Small intestine (tissue), 7 donors: ENCODE measurements at regions not wholly inside any gene's neighbourhood (a gene's known extent, or its start where the extent isn't known, plus 50 kb on each side); places are given as distances from the start of the nearest gene placed in this dataset.

ENCODE experiments used
- DNase-seq, 2 donors: peaks; one replicate each; pipeline versions ENCODE4 v3.0.0 to v3.0.0-alpha.2; 2013
- FAIRE-seq: peaks from 2 replicates; lab custom pipeline; 2012; peaks lifted over from hg19 to GRCh38; lab: Jason Lieb, UNC
- H3K27ac ChIP-seq, 3 donors: one replicate each; pipeline ENCODE4 v1.5.1; 2013; ENCODE audit warnings: low read length in 2 of 3, mild to moderate bottlenecking in 2 of 3, control low read depth in 1 of 3, inconsistent platforms in 1 of 3, low read depth in 1 of 3, moderate library complexity in 1 of 3
- H3K27me3 ChIP-seq, 3 donors: one replicate each; pipeline ENCODE4 v1.6.1; 2013; ENCODE audit warnings: low read length in 3 of 3, inconsistent platforms in 1 of 3; ENCODE audit not compliant: control insufficient read depth in 3 of 3, insufficient read depth in 3 of 3
- H3K36me3 ChIP-seq, 3 donors: one replicate each; pipeline ENCODE4 v1.6.1; 2013; ENCODE audit warnings: low read length in 3 of 3, inconsistent platforms in 1 of 3, low read depth in 1 of 3, mild to moderate bottlenecking in 1 of 3, moderate library complexity in 1 of 3; ENCODE audit not compliant: control insufficient read depth in 3 of 3, insufficient read depth in 2 of 3
- H3K4me1 ChIP-seq, 3 donors: one replicate each; pipeline ENCODE4 v1.6.1; 2013; ENCODE audit warnings: low read length in 2 of 3, inconsistent platforms in 1 of 3, low read depth in 1 of 3, mild to moderate bottlenecking in 1 of 3, moderate library complexity in 1 of 3; ENCODE audit not compliant: control insufficient read depth in 3 of 3, insufficient read depth in 2 of 3
- H3K4me3 ChIP-seq, 3 donors: one replicate each; pipeline ENCODE4 v1.5.1; 2013; ENCODE audit warnings: low read length in 3 of 3, control low read depth in 1 of 3, inconsistent platforms in 1 of 3, low read depth in 1 of 3, mild to moderate bottlenecking in 1 of 3, moderate library complexity in 1 of 3
- H3K9me3 ChIP-seq, 2 donors: one replicate each; pipeline ENCODE4 v1.6.1; 2013; ENCODE audit warnings: low read depth in 1 of 2, low read length in 1 of 2; ENCODE audit not compliant: control insufficient read depth in 2 of 2, insufficient read depth in 1 of 2
- WGBS, 3 donors: extraction: QIAGEN DNeasy Blood & Tissue Kit; methylation state at CpG; one replicate each; pipeline ENCODE4 v1.1.7; 2013; 5-methylcytosine and 5-hydroxymethylcytosine counted together
- donor health status: healthy with polysubstance abuse.
- donor health status: control.
- donor health status: control.
- donor health status: Bipolar disorder and iron deficiency.
- donor health status: healthy.

DNA sequence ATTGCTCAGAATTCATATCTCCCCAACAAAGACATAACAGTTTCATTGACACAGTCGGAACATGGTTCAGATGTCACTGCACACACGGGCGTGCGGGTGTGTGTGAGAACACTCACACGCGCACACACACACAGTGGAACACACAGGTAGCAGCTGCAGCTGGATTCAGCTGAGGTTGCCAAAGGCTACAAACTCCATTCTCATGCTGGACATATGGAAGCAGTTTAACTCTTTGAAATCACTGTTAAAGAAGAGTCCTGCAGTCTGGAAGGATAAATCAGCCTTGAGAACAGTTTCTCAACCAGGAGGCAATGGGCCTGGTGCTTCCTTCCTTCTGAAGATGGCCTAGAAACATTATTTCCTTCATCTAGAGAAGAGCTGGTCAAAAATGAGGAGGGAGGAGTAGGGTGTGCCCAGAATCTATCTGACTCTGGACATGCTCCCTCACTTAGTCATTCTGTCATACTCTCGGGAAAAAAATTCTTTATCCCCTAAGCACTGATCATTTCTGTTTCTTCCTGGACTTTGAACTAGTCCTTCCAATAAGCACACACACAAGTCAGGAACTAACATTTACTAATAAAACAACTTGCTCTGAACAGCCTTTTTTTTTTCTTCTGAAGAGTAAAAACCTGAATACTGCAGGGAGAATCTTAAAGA is 160.6 kb downstream of the ZDHHC21 start:
- FAIRE-seq (no peak), DNase-seq (peak; percentile 37 to 43)
- Histone ChIP-seq H3K9me3 (peaks cover 0 to 2% of the 10 kb centered on the region in 2 donors), H3K27ac (no peak overlapping the region), H3K36me3 (no peaks in the 10 kb centered on the region), H3K4me3 (no peak overlapping the region), H3K27me3 (peaks cover 0 to 12% (median 0%) of the 10 kb centered on the region in 3 donors), H3K4me1 (no peaks in the 10 kb centered on the region)
- 75 to 77% (median 76%) methylated on average over 7 of the region's 7 CpGs for WGBS, 3 donors

DNA sequence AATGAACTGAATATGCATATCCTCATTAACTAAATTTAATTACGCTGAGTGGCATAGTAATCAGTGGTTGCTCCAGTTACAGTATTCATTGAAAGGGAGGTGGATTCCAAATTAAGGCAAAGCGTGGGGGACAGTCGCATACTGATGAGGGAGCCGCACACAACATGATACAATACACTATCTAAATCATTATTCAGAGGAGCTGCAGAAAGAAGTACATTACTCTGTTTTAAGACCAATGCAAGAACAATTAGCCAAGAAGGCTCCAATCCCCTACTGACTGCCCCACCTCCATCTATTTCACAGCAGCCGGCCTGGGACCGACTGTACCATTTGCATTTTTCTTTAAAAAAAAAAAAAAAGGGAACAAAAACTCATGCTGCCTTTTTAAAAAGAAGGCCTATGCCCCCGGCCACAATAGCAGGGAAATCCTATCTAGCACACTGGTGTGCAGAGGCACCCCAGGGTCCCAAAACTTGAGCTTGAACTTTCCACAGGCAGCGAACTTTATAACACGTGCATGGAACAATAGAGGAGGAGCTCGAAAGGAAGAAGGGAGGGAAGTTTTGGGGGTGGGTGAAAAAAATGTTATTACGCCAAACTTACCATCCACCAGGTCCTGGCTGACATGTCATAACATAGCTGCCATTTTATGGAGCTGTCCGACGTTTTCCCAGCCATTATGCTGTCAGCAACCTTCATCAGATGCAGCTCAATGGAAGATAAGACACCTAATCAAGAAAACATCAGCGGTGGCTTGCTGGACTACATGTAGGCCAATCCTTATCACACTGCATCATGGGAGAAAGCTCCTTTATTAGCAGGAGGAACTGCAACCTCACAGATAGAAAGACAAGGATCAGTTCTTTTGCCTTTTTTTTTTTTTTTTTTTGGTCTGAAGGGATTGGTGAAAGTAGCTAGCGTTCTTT is 161.6 kb downstream of the ZDHHC21 start:
- no peak for DNase-seq
- H3K9me3 ChIP-seq, result peaks cover 0 to 2% of the 10 kb centered on the region in 2 donors
- peaks cover 0 to 6% (median 0%) of the 10 kb centered on the region in 3 donors for H3K27me3 ChIP-seq
- 86 to 92% (median 91%) methylated on average over 15 of the region's 15 CpGs for WGBS, 3 donors
- H3K4me1 ChIP-seq, result no peaks in the 10 kb centered on the region
- H3K36me3 ChIP-seq, result no peaks in the 10 kb centered on the region
- FAIRE-seq, result no peak
- H3K4me3 ChIP-seq, result no peak overlapping the region
- H3K27ac ChIP-seq, result no peak overlapping the region

DNA sequence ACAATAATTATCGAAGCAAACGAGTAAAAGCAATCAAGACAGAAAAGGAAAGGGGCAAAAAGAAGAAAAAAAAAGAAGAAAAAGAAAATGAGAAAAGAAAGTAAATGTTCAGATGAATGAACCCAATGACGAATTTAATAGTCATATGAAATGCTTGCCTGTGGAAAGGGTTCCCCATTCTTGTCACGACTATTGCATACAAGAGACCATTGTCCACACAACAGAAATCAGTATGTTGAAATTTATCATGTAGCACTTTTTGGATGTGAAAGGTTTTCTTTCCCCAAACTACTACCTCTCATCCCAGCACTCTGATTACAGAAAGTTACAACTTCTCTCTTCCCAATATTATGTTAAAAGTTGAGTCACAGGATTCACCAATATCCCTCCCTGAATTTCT is 162.4 kb downstream of the ZDHHC21 start:
- no peaks in the 10 kb centered on the region for H3K4me1 ChIP-seq
- H3K27ac ChIP-seq, result no peak overlapping the region
- peaks cover 0 to 2% of the 10 kb centered on the region in 2 donors for H3K9me3 ChIP-seq
- no peaks in the 10 kb centered on the region for H3K36me3 ChIP-seq
- no peak overlapping the region for H3K4me3 ChIP-seq
- DNase-seq (no peak), FAIRE-seq (no peak)
- WGBS, 3 donors, result 79 to 90% (median 85%) methylated on average over 4 of the region's 4 CpGs
- peaks cover 0 to 5% (median 0%) of the 10 kb centered on the region in 3 donors for H3K27me3 ChIP-seq

DNA sequence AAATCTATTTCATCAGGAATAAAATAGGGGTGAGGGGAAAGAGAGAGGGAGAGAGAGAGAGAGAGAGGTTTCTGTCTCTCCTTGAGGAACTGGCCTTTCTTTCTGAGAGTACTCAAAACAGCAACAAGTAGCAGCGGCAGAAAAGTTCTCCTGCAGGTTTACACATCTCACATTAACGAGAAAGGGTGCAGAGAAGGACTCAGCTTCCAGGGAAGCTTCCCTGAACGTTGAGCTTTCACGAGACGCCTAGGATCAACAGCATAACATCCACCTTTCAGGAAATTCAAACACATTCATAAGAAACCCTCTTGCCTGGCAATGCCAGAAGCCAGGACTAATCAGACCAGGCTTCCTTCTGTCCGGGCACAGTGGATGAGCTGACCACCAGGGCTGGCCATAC is 162.9 kb downstream of the ZDHHC21 start:
- no peak for FAIRE-seq

DNA sequence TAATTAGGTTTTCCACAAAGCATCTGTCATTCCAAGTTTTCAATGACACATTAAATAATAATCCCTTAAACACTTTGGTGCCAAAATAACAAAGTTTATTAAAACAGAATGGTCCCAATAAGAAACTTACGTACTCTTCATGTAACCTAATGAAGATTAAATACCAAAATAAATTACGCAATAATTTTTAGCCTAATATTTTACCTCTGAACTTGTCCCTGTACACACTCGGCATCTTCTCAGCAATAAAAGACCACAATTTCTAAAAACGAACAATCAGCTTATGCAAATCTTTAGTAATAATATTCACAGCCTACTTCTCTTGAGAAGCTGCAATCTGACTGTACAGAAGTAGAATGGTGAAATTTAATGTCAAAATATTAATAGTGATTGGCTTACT is 163.6 kb downstream of the ZDHHC21 start:
- FAIRE-seq, result no peak
- no peaks in the 10 kb centered on the region for H3K36me3 ChIP-seq
- peaks cover 0 to 4% (median 0%) of the 10 kb centered on the region in 3 donors for H3K27me3 ChIP-seq
- no peak for DNase-seq
- no peak overlapping the region for H3K4me3 ChIP-seq
- no peaks in the 10 kb centered on the region for H3K4me1 ChIP-seq
- peaks cover 0 to 2% of the 10 kb centered on the region in 2 donors for H3K9me3 ChIP-seq
- WGBS, 3 donors, result 86% methylated on average over 4 of the region's 4 CpGs
- H3K27ac ChIP-seq, result no peak overlapping the region

More for the DNA sequence above, 162.9 kb downstream of the ZDHHC21 start:
- no peak for DNase-seq
- H3K36me3 ChIP-seq, result no peaks in the 10 kb centered on the region
- WGBS, 3 donors, result 66 to 71% (median 68%) methylated on average over 6 of the region's 6 CpGs
- H3K4me3 ChIP-seq, result no peak overlapping the region
- H3K27me3 ChIP-seq, result peaks cover 0 to 5% (median 0%) of the 10 kb centered on the region in 3 donors
- no peaks in the 10 kb centered on the region for H3K4me1 ChIP-seq
- H3K27ac ChIP-seq, result no peak overlapping the region
- H3K9me3 ChIP-seq, result peaks cover 0 to 2% of the 10 kb centered on the region in 2 donors

DNA sequence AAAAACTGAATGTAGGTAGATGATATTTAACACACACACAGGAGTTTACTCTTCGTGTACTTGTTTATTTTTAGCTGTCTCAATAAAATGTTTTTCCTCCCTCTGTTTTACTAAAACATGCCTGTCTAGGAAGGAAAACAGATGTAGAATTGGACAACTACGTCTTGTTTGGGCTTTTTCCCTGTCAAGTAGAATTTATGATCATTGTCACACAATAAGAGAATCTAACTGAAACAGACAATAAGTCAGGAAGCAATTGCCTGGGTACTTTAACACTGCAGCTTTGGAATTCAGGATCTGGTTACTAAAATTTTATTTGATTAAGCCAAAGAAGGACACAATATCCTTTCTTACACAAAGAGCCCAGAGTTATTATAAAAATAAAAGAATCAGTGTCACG is 164.2 kb downstream of the ZDHHC21 start:
- H3K4me3 ChIP-seq, result no peak overlapping the region
- H3K27ac ChIP-seq, result no peak overlapping the region
- H3K4me1 ChIP-seq, result no peaks in the 10 kb centered on the region
- 57 to 82% (median 74%) methylated on average over 3 of the region's 3 CpGs for WGBS, 3 donors
- H3K9me3 ChIP-seq, result peaks cover 0 to 2% of the 10 kb centered on the region in 2 donors
- no peaks in the 10 kb centered on the region for H3K36me3 ChIP-seq
- DNase-seq, result no peak
- H3K27me3 ChIP-seq, result peaks cover 0 to 3% (median 0%) of the 10 kb centered on the region in 3 donors
- FAIRE-seq, result no peak

DNA sequence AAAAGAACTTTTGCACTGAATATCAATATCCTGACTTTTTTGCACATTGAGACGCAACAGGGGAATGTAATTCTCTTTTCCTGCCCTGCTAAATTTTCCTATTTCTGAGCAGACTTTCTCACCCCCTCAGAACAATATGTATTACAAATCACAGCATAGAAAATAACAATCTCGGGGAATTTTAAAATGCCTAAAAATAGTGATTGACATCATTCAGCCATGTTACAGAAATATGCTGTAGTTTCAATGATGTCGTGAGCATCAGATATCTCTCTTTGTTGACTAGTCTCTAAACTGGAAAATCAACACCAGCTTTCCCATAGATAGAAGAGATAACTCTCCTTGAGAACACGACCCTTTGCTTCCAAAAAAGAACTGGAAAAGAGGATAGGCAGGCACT is 166.7 kb downstream of the ZDHHC21 start:
- Histone ChIP-seq H3K27me3 (peaks cover 0 to 3% (median 0%) of the 10 kb centered on the region in 3 donors), H3K4me3 (no peak overlapping the region), H3K27ac (no peak overlapping the region), H3K9me3 (no peaks in the 10 kb centered on the region), H3K4me1 (no peaks in the 10 kb centered on the region), H3K36me3 (no peaks in the 10 kb centered on the region)
- FAIRE-seq, result no peak
- 62 to 72% (median 65%) methylated on average over 4 of the region's 4 CpGs for WGBS, 3 donors
- no peak for DNase-seq

DNA sequence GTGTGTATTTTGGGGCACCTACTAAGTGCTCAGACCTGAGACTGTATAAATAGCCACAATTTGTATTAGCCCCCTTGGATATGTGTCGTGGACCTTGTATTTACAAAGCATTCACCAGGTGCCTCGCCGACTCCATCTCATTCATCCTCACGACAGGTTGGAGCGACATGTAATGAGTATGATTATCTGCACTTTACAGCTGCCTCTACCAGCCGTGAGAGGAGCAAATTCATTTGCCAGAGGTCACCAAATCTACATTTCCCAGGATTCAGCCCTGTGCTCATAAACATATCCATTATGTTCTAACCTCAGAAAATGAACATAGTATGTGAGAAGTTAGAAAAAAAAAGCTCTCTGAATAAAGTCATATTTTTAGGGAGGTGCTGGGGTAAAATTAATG is 167.4 kb downstream of the ZDHHC21 start:
- no peak overlapping the region for H3K27ac ChIP-seq
- H3K36me3 ChIP-seq, result no peaks in the 10 kb centered on the region
- WGBS, 3 donors, result 78 to 80% (median 80%) methylated on average over 6 of the region's 6 CpGs
- no peak overlapping the region for H3K4me3 ChIP-seq
- no peaks in the 10 kb centered on the region for H3K4me1 ChIP-seq
- peaks cover 0 to 3% (median 0%) of the 10 kb centered on the region in 3 donors for H3K27me3 ChIP-seq
- DNase-seq, result no peak
- FAIRE-seq, result no peak
- no peaks in the 10 kb centered on the region for H3K9me3 ChIP-seq
